ENCODE measurements at regions not wholly inside any gene's neighbourhood (a gene's known extent, or its start where the extent isn't known, plus 50 kb on each side); places are given as distances from the start of the nearest gene placed in this dataset.

DNA sequence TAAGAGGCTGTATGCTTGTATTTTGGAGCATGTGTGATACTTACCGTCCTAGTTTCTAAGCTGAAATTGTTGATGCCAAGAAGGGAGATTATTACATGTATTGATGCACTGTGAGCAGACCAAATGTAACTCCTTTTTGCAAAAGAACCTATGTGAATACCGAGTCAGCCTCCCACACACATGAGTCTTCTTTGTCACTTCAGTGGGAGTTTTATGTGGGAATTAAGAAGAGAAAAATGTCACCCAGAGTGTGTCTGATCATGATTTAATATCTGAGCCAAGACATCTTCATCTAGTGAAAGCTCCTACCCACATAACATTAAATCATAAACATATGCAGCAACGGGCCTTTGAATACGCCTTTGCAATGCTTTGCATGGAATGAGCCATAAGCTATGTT, 380.3 kb upstream of the ACTBL2 start:
- no peaks in the 10 kb centered on the region for H3K27me3 ChIP-seq (ENCODE audit: control insufficient read depth, extremely low read depth, insufficient read depth, low read length)
- peak overlapping the region; percentile 34 for H3K27ac ChIP-seq (ENCODE audit: control insufficient read depth, insufficient read depth, low read length)
- H3K9me3 ChIP-seq (ENCODE audit: control insufficient read depth, low read depth, low read length), result peaks cover 3% of the 10 kb centered on the region
- TF ChIP-seq, protein P1, sequence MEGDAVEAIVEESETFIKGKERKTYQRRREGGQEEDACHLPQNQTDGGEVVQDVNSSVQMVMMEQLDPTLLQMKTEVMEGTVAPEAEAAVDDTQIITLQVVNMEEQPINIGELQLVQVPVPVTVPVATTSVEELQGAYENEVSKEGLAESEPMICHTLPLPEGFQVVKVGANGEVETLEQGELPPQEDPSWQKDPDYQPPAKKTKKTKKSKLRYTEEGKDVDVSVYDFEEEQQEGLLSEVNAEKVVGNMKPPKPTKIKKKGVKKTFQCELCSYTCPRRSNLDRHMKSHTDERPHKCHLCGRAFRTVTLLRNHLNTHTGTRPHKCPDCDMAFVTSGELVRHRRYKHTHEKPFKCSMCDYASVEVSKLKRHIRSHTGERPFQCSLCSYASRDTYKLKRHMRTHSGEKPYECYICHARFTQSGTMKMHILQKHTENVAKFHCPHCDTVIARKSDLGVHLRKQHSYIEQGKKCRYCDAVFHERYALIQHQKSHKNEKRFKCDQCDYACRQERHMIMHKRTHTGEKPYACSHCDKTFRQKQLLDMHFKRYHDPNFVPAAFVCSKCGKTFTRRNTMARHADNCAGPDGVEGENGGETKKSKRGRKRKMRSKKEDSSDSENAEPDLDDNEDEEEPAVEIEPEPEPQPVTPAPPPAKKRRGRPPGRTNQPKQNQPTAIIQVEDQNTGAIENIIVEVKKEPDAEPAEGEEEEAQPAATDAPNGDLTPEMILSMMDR (optimal IDR thresholded peaks at IDR 0.05 in 1 of 3, IDR thresholded peaks at IDR 0.05 in 1 of 3, conservative IDR thresholded peaks at IDR 0.05 in 1 of 3; ENCODE audit: extremely low read depth in 1 of 3, insufficient read depth in 2 of 3, low read length in 3 of 3), result no peak
- H3K36me3 ChIP-seq (ENCODE audit: control insufficient read depth in 2 of 2, extremely low read depth in 1 of 2, insufficient read depth in 2 of 2, low read length in 2 of 2), result no peaks in the 10 kb centered on the region
- peak overlapping the region; percentile 18 for H3K4me2 ChIP-seq (ENCODE audit: control insufficient read depth, extremely low read depth, insufficient read depth, low read depth, low read length)
- peak overlapping the region; percentile 16 for H3K9ac ChIP-seq (ENCODE audit: control insufficient read depth, extremely low read depth, insufficient read depth, low read length)
- no peak overlapping the region for H3K4me3 ChIP-seq (ENCODE audit: control insufficient read depth in 2 of 3, extremely low read depth in 1 of 3, insufficient read depth in 2 of 3, low read depth in 1 of 3, low read length in 3 of 3)
- FAIRE-seq (no peak), DNase-seq (ENCODE audit: low read depth, low spot score) (no peak)
- H3K4me1 ChIP-seq (ENCODE audit: control insufficient read depth, extremely low read depth, insufficient read depth, low read length), result peaks cover 25% of the 10 kb centered on the region
- H2AFZ ChIP-seq (ENCODE audit: control insufficient read depth, low read length), result no peak overlapping the region
- no peaks in the 10 kb centered on the region for H4K20me1 ChIP-seq (ENCODE audit: control insufficient read depth, extremely low read depth, insufficient read depth, low read length)
- no peaks in the 10 kb centered on the region for H3K9me1 ChIP-seq (ENCODE audit: control insufficient read depth, extremely low read depth, insufficient read depth, low read length)
- H3K79me2 ChIP-seq (ENCODE audit: control insufficient read depth, insufficient read depth, low read length), result no peaks in the 10 kb centered on the region
- dilution Hi-C loops (cut with MboI; ENCODE audit: extremely low pct_ligation_motif_present, low sequenced_read_pairs), result no loop called here

DNA sequence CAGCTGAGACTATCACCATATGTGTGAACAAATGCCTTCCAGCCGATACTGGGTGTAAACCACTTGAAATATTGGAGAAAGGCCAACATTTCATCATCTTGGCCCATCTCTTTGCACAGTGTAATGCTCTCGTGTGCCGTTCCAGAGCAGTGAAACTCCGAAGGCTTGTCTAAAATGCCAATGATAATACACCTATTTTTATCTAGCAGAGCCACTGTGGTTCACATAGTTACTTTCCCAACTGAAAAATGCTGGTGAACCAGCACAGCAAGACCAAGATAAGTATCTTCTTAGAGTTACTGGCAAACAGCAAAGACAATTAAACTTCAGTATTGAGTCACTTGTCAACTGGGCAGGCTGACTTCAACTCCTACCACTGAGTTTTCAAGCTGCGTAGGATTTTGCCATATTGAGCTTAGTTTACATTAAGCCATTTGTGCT, 379.9 kb upstream of the ACTBL2 start:
- H3K9me3 ChIP-seq (ENCODE audit: control insufficient read depth, low read depth, low read length), result peaks cover 3% of the 10 kb centered on the region
- H2AFZ ChIP-seq (ENCODE audit: control insufficient read depth, low read length), result no peak overlapping the region
- peak overlapping the region; percentile 18 for H3K4me2 ChIP-seq (ENCODE audit: control insufficient read depth, extremely low read depth, insufficient read depth, low read depth, low read length)
- no peak for TF ChIP-seq EZH2 (IDR thresholded peaks at IDR 0.05; ENCODE audit: low read length)
- TF ChIP-seq, protein P1 (optimal IDR thresholded peaks at IDR 0.05 in 1 of 3, IDR thresholded peaks at IDR 0.05 in 1 of 3, conservative IDR thresholded peaks at IDR 0.05 in 1 of 3; ENCODE audit: extremely low read depth in 1 of 3, insufficient read depth in 2 of 3, low read length in 3 of 3), result no peak
- peak overlapping the region; percentile 16 for H3K9ac ChIP-seq (ENCODE audit: control insufficient read depth, extremely low read depth, insufficient read depth, low read length)
- DNase-seq (ENCODE audit: low read depth, low spot score) (no peak), FAIRE-seq (peak; percentile 96)
- H3K27ac ChIP-seq (ENCODE audit: control insufficient read depth, insufficient read depth, low read length), result peak overlapping the region; percentile 34
- H3K36me3 ChIP-seq (ENCODE audit: control insufficient read depth in 2 of 2, extremely low read depth in 1 of 2, insufficient read depth in 2 of 2, low read length in 2 of 2), result no peaks in the 10 kb centered on the region
- no peaks in the 10 kb centered on the region for H3K9me1 ChIP-seq (ENCODE audit: control insufficient read depth, extremely low read depth, insufficient read depth, low read length)
- dilution Hi-C loops (cut with MboI; ENCODE audit: extremely low pct_ligation_motif_present, low sequenced_read_pairs), result no loop called here
- H3K4me1 ChIP-seq (ENCODE audit: control insufficient read depth, extremely low read depth, insufficient read depth, low read length), result peaks cover 30% of the 10 kb centered on the region
- no peaks in the 10 kb centered on the region for H3K79me2 ChIP-seq (ENCODE audit: control insufficient read depth, insufficient read depth, low read length)
- no peak overlapping the region for H3K4me3 ChIP-seq (ENCODE audit: control insufficient read depth in 2 of 3, extremely low read depth in 1 of 3, insufficient read depth in 2 of 3, low read depth in 1 of 3, low read length in 3 of 3)
- no peaks in the 10 kb centered on the region for H4K20me1 ChIP-seq (ENCODE audit: control insufficient read depth, extremely low read depth, insufficient read depth, low read length)
- H3K27me3 ChIP-seq (ENCODE audit: control insufficient read depth, extremely low read depth, insufficient read depth, low read length), result no peaks in the 10 kb centered on the region
